ENCODE measurements at regions not wholly inside any gene's neighbourhood (a gene's known extent, or its start where the extent isn't known, plus 50 kb on each side); places are given as distances from the start of the nearest gene placed in this dataset.

GRCh38 chr5:102654559-102655349 lies 100.4 kb upstream of the PAM start:
- TF ChIP-seq CTCF (IDR thresholded peaks at IDR 0.05) = no peak
- no peak for TF ChIP-seq EP300 (IDR thresholded peaks at IDR 0.05)
- no peak for TF ChIP-seq POLR2A (IDR thresholded peaks at IDR 0.05)
